GM23338 (cell line): ENCODE measurements at regions not wholly inside any gene's neighbourhood (a gene's known extent, or its start where the extent isn't known, plus 50 kb on each side); places are given as distances from the start of the nearest gene placed in this dataset.

Experiments
- ATAC-seq: fragments of 200-7000 bp; cut with Tn5 transposase; 3 replicates; pipeline ENCODE4 v1.9.1; 2020
- DNase-seq: peaks from one replicate; pipeline ENCODE4 v3.0.0-alpha.2; 2015; ENCODE audit warnings: low spot score
- H2AFZ ChIP-seq: fragments of 200-600 bp; sonication (generic); 2 replicates; pipeline ENCODE4 v1.8.0; 2016; ENCODE audit warnings: antibody characterized with exemption, mild to moderate bottlenecking, moderate library complexity
- H3F3A ChIP-seq: fragments of 200-600 bp; sonication (generic); replicated peaks from 2 replicates; pipeline ENCODE4 v1.8.0; 2017; ENCODE audit warnings: antibody characterized with exemption, mixed run types, low read depth
- H3K27ac ChIP-seq: fragments of 200-600 bp; sonication (generic); 2 replicates; pipeline ENCODE4 v1.6.1; 2016; ENCODE audit warnings: low read depth
- H3K27me3 ChIP-seq: fragments of 200-600 bp; sonication (generic); 2 replicates; pipeline ENCODE4 v1.8.0; 2016; ENCODE audit warnings: mild to moderate bottlenecking, mixed run types, moderate library complexity; ENCODE audit not compliant: insufficient read depth
- H3K36me3 ChIP-seq: fragments of 200-600 bp; sonication (generic); 2 replicates; pipeline ENCODE4 v1.8.0; 2016; ENCODE audit warnings: mild to moderate bottlenecking; ENCODE audit not compliant: insufficient read depth
- H3K4me1 ChIP-seq: fragments of 200-600 bp; sonication (generic); 2 replicates; pipeline ENCODE4 v1.8.0; 2016; ENCODE audit warnings: mild to moderate bottlenecking, moderate library complexity; ENCODE audit not compliant: insufficient read depth
- H3K4me2 ChIP-seq: fragments of 200-600 bp; sonication (generic); 2 replicates; pipeline ENCODE4 v1.7.1; 2017; ENCODE audit warnings: mixed run types
- H3K4me3 ChIP-seq: fragments of 200-600 bp; sonication (generic); 2 replicates; pipeline ENCODE4 v1.6.1; 2016; ENCODE audit warnings: mixed run types
- H3K79me2 ChIP-seq: fragments of 200-600 bp; sonication (generic); replicated peaks from 2 replicates; pipeline ENCODE4 v1.8.0; 2017; ENCODE audit warnings: mild to moderate bottlenecking; ENCODE audit not compliant: insufficient read depth
- H3K9me2 ChIP-seq: fragments of 200-600 bp; sonication (generic); 2 replicates; pipeline ENCODE4 v1.8.0; 2017; ENCODE audit not compliant: insufficient read depth
- H4K20me1 ChIP-seq: fragments of 200-600 bp; sonication (generic); replicated peaks from 2 replicates; pipeline ENCODE4 v1.8.0; 2017; ENCODE audit warnings: mild to moderate bottlenecking; ENCODE audit not compliant: insufficient read depth
- H3K27ac Mint-ChIP-seq: 2 replicates; pipeline ENCODE4 v1.8.0; 2020; ENCODE audit warnings: inconsistent platforms, mild to moderate bottlenecking, moderate library complexity, mixed read lengths
- H3K27me3 Mint-ChIP-seq: 3 replicates; pipeline ENCODE4 v1.8.0; 2022; ENCODE audit warnings: low read depth, mild to moderate bottlenecking, moderate library complexity, mixed read lengths, inconsistent platforms; ENCODE audit not compliant: insufficient read depth, poor library complexity
- H3K36me3 Mint-ChIP-seq: 3 replicates; pipeline ENCODE4 v1.8.0; 2021; ENCODE audit warnings: low read depth, mild to moderate bottlenecking, inconsistent platforms, moderate library complexity, mixed read lengths
- H3K4me1 Mint-ChIP-seq: 3 replicates; pipeline ENCODE4 v1.8.0; 2020; ENCODE audit warnings: mild to moderate bottlenecking, inconsistent platforms, mixed read lengths
- H3K4me3 Mint-ChIP-seq: 3 replicates; pipeline ENCODE4 v1.8.0; 2021; ENCODE audit warnings: moderate library complexity, mild to moderate bottlenecking, inconsistent platforms, mixed read lengths
- H3K9me3 Mint-ChIP-seq: 3 replicates; pipeline ENCODE4 v1.8.0; 2020; ENCODE audit warnings: moderate library complexity, mild to moderate bottlenecking, inconsistent platforms, mixed read lengths
- EZH2 ChIP-seq: fragments of 200-600 bp; sonication (generic); IDR thresholded peaks from one replicate; pipeline ENCODE4 v1.8.0; 2017; ENCODE audit warnings: antibody characterized with exemption, mild to moderate bottlenecking, low read depth; ENCODE audit not compliant: unreplicated experiment
- EZH2phosphoT487 ChIP-seq: fragments of 200-600 bp; sonication (generic); IDR thresholded peaks from one replicate; pipeline ENCODE4 v1.8.1; 2018; ENCODE audit warnings: antibody characterized with exemption; ENCODE audit not compliant: unreplicated experiment
- JUNB ChIP-seq: IDR thresholded peaks from one replicate; pipeline ENCODE4 v1.6.1; 2016; ENCODE audit warnings: antibody characterized with exemption; ENCODE audit not compliant: unreplicated experiment
- NANOG ChIP-seq: IDR thresholded peaks from 2 replicates; pipeline ENCODE4 v1.6.1; 2016; ENCODE audit warnings: antibody characterized with exemption, borderline replicate concordance
- POLR2AphosphoS5 ChIP-seq: IDR thresholded peaks from 2 replicates; pipeline ENCODE4 v1.6.1; 2016; ENCODE audit warnings: antibody characterized with exemption, low read depth
- STAT1 ChIP-seq: IDR thresholded peaks from one replicate; pipeline ENCODE4 v1.6.1; 2016; ENCODE audit warnings: antibody characterized with exemption; ENCODE audit not compliant: unreplicated experiment
- ZNF331 ChIP-seq: fragments of 250-450 bp; sonication (Bioruptor Pico); IDR thresholded peaks from 2 replicates; pipeline ENCODE4 v1.5.0; 2020; ENCODE audit warnings: low read depth, mild to moderate bottlenecking, moderate library complexity
- TF ChIP-seq, protein P1 (sequence below): fragments of 250-450 bp; sonication (Bioruptor Pico); IDR thresholded peaks from 2 replicates; pipeline ENCODE4 v1.5.0; 2020; ENCODE audit warnings: mild to moderate bottlenecking, moderate library complexity
- TF ChIP-seq, protein P2 (sequence below): IDR thresholded peaks from 2 replicates; pipeline ENCODE4 v1.6.1; 2016; ENCODE audit warnings: antibody characterized with exemption
- TF ChIP-seq, protein P3 (sequence below), 2 experiments: fragments of 200-600 bp in 1 of 2; sonication (generic) in 1 of 2; conservative IDR thresholded peaks; 2 replicates each; pipeline versions ENCODE4 v1.5.1 to v1.6.1; 2016 to 2017; ENCODE audit warnings: antibody characterized with exemption in 2 of 2, low read depth in 2 of 2, mild to moderate bottlenecking in 2 of 2, moderate library complexity in 1 of 2
- TF ChIP-seq, protein P4 (sequence below): IDR thresholded peaks from one replicate; pipeline ENCODE4 v1.6.1; 2018; ENCODE audit warnings: antibody characterized with exemption; ENCODE audit not compliant: unreplicated experiment

DNA sequence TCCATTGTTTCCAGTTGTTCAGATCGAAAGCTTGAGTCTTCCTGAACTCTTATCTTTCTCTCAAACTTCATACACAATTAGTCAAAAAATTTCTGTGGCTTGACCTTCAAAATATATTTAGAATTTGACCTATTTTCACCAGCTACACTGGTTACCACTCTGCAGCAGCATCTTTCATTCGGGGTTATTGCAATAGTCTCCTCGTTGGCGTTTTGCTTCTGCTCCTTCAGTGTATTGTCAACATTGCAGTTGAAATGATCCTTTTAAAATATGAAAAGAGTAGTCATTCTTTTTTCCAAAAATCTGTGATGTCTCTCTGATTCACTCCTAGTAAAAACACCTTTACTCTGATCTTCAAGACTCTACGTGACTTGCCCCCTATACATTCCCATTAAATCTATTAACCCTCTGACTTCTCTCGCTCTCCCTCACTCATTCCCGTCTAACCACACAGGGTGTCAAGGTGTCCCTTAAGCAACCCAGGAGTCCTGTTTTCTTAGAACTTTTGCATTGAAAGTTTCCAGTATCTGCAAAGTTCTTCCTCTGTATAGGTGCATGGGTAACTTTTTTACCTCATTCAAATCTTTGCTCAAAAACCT lies 480.2 kb upstream of the B3GALT2 start (continued):
- TF ChIP-seq, protein P1, sequence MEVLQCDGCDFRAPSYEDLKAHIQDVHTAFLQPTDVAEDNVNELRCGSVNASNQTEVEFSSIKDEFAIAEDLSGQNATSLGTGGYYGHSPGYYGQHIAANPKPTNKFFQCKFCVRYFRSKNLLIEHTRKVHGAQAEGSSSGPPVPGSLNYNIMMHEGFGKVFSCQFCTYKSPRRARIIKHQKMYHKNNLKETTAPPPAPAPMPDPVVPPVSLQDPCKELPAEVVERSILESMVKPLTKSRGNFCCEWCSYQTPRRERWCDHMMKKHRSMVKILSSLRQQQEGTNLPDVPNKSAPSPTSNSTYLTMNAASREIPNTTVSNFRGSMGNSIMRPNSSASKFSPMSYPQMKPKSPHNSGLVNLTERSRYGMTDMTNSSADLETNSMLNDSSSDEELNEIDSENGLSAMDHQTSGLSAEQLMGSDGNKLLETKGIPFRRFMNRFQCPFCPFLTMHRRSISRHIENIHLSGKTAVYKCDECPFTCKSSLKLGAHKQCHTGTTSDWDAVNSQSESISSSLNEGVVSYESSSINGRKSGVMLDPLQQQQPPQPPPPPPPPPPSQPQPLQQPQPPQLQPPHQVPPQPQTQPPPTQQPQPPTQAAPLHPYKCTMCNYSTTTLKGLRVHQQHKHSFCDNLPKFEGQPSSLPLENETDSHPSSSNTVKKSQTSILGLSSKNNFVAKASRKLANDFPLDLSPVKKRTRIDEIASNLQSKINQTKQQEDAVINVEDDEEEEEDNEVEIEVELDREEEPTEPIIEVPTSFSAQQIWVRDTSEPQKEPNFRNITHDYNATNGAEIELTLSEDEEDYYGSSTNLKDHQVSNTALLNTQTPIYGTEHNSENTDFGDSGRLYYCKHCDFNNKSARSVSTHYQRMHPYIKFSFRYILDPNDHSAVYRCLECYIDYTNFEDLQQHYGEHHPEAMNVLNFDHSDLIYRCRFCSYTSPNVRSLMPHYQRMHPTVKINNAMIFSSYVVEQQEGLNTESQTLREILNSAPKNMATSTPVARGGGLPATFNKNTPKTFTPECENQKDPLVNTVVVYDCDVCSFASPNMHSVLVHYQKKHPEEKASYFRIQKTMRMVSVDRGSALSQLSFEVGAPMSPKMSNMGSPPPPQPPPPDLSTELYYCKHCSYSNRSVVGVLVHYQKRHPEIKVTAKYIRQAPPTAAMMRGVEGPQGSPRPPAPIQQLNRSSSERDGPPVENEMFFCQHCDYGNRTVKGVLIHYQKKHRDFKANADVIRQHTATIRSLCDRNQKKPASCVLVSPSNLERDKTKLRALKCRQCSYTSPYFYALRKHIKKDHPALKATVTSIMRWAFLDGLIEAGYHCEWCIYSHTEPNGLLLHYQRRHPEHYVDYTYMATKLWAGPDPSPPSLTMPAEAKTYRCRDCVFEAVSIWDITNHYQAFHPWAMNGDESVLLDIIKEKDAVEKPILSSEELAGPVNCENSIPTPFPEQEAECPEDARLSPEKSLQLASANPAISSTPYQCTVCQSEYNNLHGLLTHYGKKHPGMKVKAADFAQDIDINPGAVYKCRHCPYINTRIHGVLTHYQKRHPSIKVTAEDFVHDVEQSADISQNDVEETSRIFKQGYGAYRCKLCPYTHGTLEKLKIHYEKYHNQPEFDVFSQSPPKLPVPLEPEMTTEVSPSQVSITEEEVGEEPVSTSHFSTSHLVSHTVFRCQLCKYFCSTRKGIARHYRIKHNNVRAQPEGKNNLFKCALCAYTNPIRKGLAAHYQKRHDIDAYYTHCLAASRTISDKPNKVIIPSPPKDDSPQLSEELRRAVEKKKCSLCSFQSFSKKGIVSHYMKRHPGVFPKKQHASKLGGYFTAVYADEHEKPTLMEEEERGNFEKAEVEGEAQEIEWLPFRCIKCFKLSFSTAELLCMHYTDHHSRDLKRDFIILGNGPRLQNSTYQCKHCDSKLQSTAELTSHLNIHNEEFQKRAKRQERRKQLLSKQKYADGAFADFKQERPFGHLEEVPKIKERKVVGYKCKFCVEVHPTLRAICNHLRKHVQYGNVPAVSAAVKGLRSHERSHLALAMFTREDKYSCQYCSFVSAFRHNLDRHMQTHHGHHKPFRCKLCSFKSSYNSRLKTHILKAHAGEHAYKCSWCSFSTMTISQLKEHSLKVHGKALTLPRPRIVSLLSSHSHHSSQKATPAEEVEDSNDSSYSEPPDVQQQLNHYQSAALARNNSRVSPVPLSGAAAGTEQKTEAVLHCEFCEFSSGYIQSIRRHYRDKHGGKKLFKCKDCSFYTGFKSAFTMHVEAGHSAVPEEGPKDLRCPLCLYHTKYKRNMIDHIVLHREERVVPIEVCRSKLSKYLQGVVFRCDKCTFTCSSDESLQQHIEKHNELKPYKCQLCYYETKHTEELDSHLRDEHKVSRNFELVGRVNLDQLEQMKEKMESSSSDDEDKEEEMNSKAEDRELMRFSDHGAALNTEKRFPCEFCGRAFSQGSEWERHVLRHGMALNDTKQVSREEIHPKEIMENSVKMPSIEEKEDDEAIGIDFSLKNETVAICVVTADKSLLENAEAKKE (CRISPR knock-in tag): no peak
- TF ChIP-seq EZH2phosphoT487 (no peak), POLR2AphosphoS5 (no peak), STAT1 (no peak)
- TF ChIP-seq, protein P2, sequence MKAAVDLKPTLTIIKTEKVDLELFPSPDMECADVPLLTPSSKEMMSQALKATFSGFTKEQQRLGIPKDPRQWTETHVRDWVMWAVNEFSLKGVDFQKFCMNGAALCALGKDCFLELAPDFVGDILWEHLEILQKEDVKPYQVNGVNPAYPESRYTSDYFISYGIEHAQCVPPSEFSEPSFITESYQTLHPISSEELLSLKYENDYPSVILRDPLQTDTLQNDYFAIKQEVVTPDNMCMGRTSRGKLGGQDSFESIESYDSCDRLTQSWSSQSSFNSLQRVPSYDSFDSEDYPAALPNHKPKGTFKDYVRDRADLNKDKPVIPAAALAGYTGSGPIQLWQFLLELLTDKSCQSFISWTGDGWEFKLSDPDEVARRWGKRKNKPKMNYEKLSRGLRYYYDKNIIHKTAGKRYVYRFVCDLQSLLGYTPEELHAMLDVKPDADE: no peak
- TF ChIP-seq, protein P3, sequence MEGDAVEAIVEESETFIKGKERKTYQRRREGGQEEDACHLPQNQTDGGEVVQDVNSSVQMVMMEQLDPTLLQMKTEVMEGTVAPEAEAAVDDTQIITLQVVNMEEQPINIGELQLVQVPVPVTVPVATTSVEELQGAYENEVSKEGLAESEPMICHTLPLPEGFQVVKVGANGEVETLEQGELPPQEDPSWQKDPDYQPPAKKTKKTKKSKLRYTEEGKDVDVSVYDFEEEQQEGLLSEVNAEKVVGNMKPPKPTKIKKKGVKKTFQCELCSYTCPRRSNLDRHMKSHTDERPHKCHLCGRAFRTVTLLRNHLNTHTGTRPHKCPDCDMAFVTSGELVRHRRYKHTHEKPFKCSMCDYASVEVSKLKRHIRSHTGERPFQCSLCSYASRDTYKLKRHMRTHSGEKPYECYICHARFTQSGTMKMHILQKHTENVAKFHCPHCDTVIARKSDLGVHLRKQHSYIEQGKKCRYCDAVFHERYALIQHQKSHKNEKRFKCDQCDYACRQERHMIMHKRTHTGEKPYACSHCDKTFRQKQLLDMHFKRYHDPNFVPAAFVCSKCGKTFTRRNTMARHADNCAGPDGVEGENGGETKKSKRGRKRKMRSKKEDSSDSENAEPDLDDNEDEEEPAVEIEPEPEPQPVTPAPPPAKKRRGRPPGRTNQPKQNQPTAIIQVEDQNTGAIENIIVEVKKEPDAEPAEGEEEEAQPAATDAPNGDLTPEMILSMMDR (conservative IDR thresholded peaks at IDR 0.05; ENCODE audit: low read depth in 2 of 2): no peak

DNA sequence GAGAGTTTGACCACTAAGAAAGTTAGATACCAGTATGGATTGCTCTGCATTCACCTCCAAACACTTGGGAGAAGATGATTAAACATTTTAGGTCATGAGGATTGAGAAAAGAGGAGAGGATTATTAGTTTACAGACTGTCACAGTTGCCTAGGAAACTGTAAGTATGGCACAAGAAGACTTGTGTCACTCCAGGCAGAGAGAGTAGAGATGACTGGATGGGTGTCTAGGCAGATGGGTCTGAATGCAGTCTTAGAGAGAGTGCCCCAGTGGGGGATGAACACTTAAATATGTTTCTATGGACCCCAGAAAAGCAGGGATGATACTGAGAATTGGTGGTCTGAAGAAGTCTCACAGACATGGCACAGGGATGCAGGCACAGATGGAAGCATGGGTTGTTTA lies 477.6 kb upstream of the B3GALT2 start:
- Mint-ChIP-seq H3K9me3 (no peaks in the 10 kb centered on the region), H3K27ac (no peak overlapping the region), H3K4me3 (no peak overlapping the region), H3K27me3 (no peaks in the 10 kb centered on the region), H3K4me1 (no peaks in the 10 kb centered on the region), H3K36me3 (no peaks in the 10 kb centered on the region)
- H3K27ac ChIP-seq: no peak overlapping the region
- ATAC-seq (no peak), DNase-seq (no peak)
- H3K79me2 ChIP-seq: no peaks in the 10 kb centered on the region
- H3K27me3 ChIP-seq: no peaks in the 10 kb centered on the region
- TF ChIP-seq EZH2phosphoT487 (no peak), ZNF331 (no peak), NANOG (no peak), JUNB (no peak), EZH2 (no peak)
- TF ChIP-seq, protein P2: no peak
- TF ChIP-seq, protein P4, sequence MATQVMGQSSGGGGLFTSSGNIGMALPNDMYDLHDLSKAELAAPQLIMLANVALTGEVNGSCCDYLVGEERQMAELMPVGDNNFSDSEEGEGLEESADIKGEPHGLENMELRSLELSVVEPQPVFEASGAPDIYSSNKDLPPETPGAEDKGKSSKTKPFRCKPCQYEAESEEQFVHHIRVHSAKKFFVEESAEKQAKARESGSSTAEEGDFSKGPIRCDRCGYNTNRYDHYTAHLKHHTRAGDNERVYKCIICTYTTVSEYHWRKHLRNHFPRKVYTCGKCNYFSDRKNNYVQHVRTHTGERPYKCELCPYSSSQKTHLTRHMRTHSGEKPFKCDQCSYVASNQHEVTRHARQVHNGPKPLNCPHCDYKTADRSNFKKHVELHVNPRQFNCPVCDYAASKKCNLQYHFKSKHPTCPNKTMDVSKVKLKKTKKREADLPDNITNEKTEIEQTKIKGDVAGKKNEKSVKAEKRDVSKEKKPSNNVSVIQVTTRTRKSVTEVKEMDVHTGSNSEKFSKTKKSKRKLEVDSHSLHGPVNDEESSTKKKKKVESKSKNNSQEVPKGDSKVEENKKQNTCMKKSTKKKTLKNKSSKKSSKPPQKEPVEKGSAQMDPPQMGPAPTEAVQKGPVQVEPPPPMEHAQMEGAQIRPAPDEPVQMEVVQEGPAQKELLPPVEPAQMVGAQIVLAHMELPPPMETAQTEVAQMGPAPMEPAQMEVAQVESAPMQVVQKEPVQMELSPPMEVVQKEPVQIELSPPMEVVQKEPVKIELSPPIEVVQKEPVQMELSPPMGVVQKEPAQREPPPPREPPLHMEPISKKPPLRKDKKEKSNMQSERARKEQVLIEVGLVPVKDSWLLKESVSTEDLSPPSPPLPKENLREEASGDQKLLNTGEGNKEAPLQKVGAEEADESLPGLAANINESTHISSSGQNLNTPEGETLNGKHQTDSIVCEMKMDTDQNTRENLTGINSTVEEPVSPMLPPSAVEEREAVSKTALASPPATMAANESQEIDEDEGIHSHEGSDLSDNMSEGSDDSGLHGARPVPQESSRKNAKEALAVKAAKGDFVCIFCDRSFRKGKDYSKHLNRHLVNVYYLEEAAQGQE: no peak
- H3K36me3 ChIP-seq: no peaks in the 10 kb centered on the region
- no peaks in the 10 kb centered on the region for H4K20me1 ChIP-seq
- H3K4me3 ChIP-seq: no peak overlapping the region
- no peaks in the 10 kb centered on the region; the same call in 1 of the 2 replicates for H3K9me2 ChIP-seq
- no peak overlapping the region for H3K4me2 ChIP-seq
- H2AFZ ChIP-seq: no peak overlapping the region
- no peaks in the 10 kb centered on the region for H3F3A ChIP-seq
- no peaks in the 10 kb centered on the region for H3K4me1 ChIP-seq
